ENCODE measurements at regions not wholly inside any gene's neighbourhood (a gene's known extent, or its start where the extent isn't known, plus 50 kb on each side); places are given as distances from the start of the nearest gene placed in this dataset.

- TF ChIP-seq CTCF (IDR thresholded peaks at IDR 0.05) (no peak), TCF7L2 (IDR thresholded peaks at IDR 0.05; ENCODE audit: low read depth, low read length) (no peak), POLR2AphosphoS5 (IDR thresholded peaks at IDR 0.05; ENCODE audit: low read depth, low read length) (no peak), REST (IDR thresholded peaks at IDR 0.05; ENCODE audit: insufficient read depth in 1 of 2, low read depth in 2 of 2, low read length in 1 of 2) (no peak), SIN3A (IDR thresholded peaks at IDR 0.05; ENCODE audit: borderline replicate concordance, insufficient read depth, low read depth, low read length) (no peak)
These were observed 80.0 kb downstream of the KCNJ18 start for GRCh38 chr17:21772321-21772720.

Data from Panc1 (cell line).